22Rv1 (cell line): ENCODE measurements at regions not wholly inside any gene's neighbourhood (a gene's known extent, or its start where the extent isn't known, plus 50 kb on each side); places are given as distances from the start of the nearest gene placed in this dataset.

Source experiments
- ZFX ChIP-seq: fragments of 450-650 bp; IDR thresholded peaks from 2 replicates; pipeline ENCODE4 v1.6.1; 2017; ENCODE audit warnings: antibody characterized with exemption, borderline replicate concordance
- TF ChIP-seq, protein P1 (sequence below): fragments of 450-650 bp; IDR thresholded peaks from 2 replicates; pipeline ENCODE4 v1.5.1; 2017; ENCODE audit warnings: mild to moderate bottlenecking

GRCh38 chr4:20590849-20591248 is 109.4 kb upstream of the PACRGL start:
- TF ChIP-seq, protein P1, sequence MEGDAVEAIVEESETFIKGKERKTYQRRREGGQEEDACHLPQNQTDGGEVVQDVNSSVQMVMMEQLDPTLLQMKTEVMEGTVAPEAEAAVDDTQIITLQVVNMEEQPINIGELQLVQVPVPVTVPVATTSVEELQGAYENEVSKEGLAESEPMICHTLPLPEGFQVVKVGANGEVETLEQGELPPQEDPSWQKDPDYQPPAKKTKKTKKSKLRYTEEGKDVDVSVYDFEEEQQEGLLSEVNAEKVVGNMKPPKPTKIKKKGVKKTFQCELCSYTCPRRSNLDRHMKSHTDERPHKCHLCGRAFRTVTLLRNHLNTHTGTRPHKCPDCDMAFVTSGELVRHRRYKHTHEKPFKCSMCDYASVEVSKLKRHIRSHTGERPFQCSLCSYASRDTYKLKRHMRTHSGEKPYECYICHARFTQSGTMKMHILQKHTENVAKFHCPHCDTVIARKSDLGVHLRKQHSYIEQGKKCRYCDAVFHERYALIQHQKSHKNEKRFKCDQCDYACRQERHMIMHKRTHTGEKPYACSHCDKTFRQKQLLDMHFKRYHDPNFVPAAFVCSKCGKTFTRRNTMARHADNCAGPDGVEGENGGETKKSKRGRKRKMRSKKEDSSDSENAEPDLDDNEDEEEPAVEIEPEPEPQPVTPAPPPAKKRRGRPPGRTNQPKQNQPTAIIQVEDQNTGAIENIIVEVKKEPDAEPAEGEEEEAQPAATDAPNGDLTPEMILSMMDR = no peak
- no peak for TF ChIP-seq ZFX
